ENCODE measurements at regions not wholly inside any gene's neighbourhood (a gene's known extent, or its start where the extent isn't known, plus 50 kb on each side); places are given as distances from the start of the nearest gene placed in this dataset.

- in situ Hi-C loops (cut with HindIII; ENCODE audit: low pct_ligation_motif_present, low pct_unique_long_range_greater_than_20kb, low sequenced_read_pairs), result no loop called here
- no peak for DNase-seq
Measured at GRCh38 chr1:177354247-177354646, 183.5 kb downstream of the BRINP2 start.

DNA sequence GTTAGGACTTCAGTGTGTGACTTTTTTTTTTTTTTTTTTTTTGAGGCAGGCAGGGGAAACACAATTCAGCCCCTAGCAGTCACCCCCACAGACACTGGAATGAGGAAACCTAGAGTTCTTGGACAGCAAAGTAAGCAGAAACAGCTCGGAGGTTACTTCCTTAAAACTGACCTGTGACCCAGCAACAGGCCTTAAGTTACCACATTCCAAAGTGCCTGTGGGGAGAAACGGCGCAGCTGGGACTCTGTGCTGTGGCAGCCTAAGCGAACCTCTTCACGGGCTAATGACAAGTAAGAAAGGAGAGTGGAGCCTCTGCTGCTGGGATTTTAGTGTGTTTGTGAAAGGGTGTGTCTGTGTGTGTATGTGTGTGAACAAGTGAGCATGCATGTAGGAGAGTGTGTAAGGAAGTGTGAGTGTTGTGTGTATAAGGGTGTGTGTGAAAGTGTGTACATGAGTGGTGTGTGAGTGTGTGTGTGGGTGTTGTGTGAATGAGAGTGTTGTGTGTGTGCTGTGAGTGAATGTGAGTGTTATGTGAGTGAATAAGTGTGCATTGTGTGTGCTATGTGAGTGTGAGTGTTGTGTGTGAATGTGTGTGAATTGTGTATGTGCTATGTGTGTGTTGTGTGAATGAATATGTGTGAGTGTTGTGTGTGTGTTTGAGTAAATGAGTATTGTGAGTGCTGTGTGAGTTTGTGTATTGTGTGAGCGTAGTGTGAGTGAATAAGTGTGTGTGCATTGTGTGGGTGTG, 180.8 kb downstream of the BRINP2 start:
- in situ Hi-C loops (cut with HindIII; ENCODE audit: low pct_ligation_motif_present, low pct_unique_long_range_greater_than_20kb, low sequenced_read_pairs), result no loop called here
- DNase-seq, result no peak

GRCh38 chr1:177346790-177347359, 176.1 kb downstream of the BRINP2 start:
- in situ Hi-C loops (cut with HindIII; ENCODE audit: low pct_ligation_motif_present, low pct_unique_long_range_greater_than_20kb, low sequenced_read_pairs), result no loop called here

GRCh38 chr1:177343445-177343844, 172.7 kb downstream of the BRINP2 start:
- in situ Hi-C loops (cut with HindIII; ENCODE audit: low pct_ligation_motif_present, low pct_unique_long_range_greater_than_20kb, low sequenced_read_pairs), result no loop called here
- DNase-seq, result no peak

More at GRCh38 chr1:177346790-177347359, 176.1 kb downstream of the BRINP2 start:
- no peak for DNase-seq

GRCh38 chr1:177341773-177342172, 171.0 kb downstream of the BRINP2 start:
- DNase-seq, result no peak
- in situ Hi-C loops (cut with HindIII; ENCODE audit: low pct_ligation_motif_present, low pct_unique_long_range_greater_than_20kb, low sequenced_read_pairs), result no loop called here

GRCh38 chr1:177340601-177341067, 169.9 kb downstream of the BRINP2 start:
- DNase-seq, result no peak
- in situ Hi-C loops (cut with HindIII; ENCODE audit: low pct_ligation_motif_present, low pct_unique_long_range_greater_than_20kb, low sequenced_read_pairs), result no loop called here

DNA sequence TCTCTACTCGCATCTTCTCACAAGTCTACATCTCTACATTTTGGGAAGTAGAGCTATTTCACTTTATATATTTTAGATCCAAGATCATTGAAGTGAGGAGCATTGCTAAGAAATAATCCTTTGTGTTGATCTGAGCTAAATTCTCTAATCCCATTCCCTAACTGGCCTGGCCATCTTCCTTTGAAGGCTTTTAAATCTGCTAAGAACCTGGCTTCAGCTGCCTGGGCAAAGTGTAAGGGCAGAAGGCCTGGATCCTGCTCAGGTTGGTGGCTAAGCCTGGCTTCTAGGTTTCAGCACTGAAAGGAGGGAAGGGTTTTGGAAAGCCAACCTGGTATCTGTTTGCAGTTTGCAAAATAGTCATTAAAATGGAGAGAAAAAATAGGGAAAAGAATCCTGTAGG, 167.6 kb downstream of the BRINP2 start:
- no peak for DNase-seq
- in situ Hi-C loops (cut with HindIII; ENCODE audit: low pct_ligation_motif_present, low pct_unique_long_range_greater_than_20kb, low sequenced_read_pairs), result no loop called here

GRCh38 chr1:177334903-177335302, 164.1 kb downstream of the BRINP2 start:
- DNase-seq, result no peak
- in situ Hi-C loops (cut with HindIII; ENCODE audit: low pct_ligation_motif_present, low pct_unique_long_range_greater_than_20kb, low sequenced_read_pairs), result no loop called here

- no peak for DNase-seq
- in situ Hi-C loops (cut with HindIII; ENCODE audit: low pct_ligation_motif_present, low pct_unique_long_range_greater_than_20kb, low sequenced_read_pairs), result no loop called here
Measured at GRCh38 chr1:177333936-177334595, 163.3 kb downstream of the BRINP2 start.

Measured in ACHN (cell line).